Smooth muscle cell (in vitro differentiated cells): ENCODE measurements at regions not wholly inside any gene's neighbourhood (a gene's known extent, or its start where the extent isn't known, plus 50 kb on each side); places are given as distances from the start of the nearest gene placed in this dataset.

Source experiments
- DNase-seq: peaks from one replicate; lab custom pipeline; 2025; ENCODE audit not compliant: unreplicated experiment; lab: John Stamatoyannopoulos, UW
- H2AFZ ChIP-seq: fragments of 200-600 bp; sonication (generic); 2 replicates; pipeline ENCODE4 v1.6.0; 2016; ENCODE audit warnings: antibody characterized with exemption, low read depth, mild to moderate bottlenecking
- H3F3A ChIP-seq: fragments of 200-600 bp; sonication (generic); 2 replicates; pipeline ENCODE4 v1.6.0; 2017; ENCODE audit warnings: antibody characterized with exemption, low read depth
- H3K27ac ChIP-seq: fragments of 200-600 bp; sonication (generic); 2 replicates; pipeline ENCODE4 v1.5.1; 2016; ENCODE audit warnings: low read depth, mild to moderate bottlenecking
- H3K27me3 ChIP-seq: fragments of 200-600 bp; sonication (generic); 2 replicates; pipeline ENCODE4 v1.6.1; 2016; ENCODE audit warnings: low read depth, mild to moderate bottlenecking
- H3K36me3 ChIP-seq: fragments of 200-600 bp; sonication (generic); 2 replicates; pipeline ENCODE4 v1.5.1; 2016; ENCODE audit warnings: low read depth
- H3K4me1 ChIP-seq: fragments of 200-600 bp; sonication (generic); 2 replicates; pipeline ENCODE4 v1.5.1; 2016; ENCODE audit warnings: low read depth
- H3K4me2 ChIP-seq: fragments of 200-600 bp; sonication (generic); 2 replicates; pipeline ENCODE4 v1.6.0; 2016; ENCODE audit warnings: mild to moderate bottlenecking
- H3K4me3 ChIP-seq: fragments of 200-600 bp; sonication (generic); 2 replicates; pipeline ENCODE4 v1.5.1; 2016; ENCODE audit warnings: mild to moderate bottlenecking
- H3K79me2 ChIP-seq: fragments of 200-600 bp; sonication (generic); 2 replicates; pipeline ENCODE4 v1.6.0; 2016; ENCODE audit warnings: low read depth, mild to moderate bottlenecking
- H3K9ac ChIP-seq: fragments of 200-600 bp; sonication (generic); 2 replicates; pipeline ENCODE4 v1.6.0; 2016; ENCODE audit warnings: low read depth
- H3K9me3 ChIP-seq: fragments of 200-600 bp; sonication (generic); replicated peaks from 2 replicates; pipeline ENCODE4 v1.5.1; 2016; ENCODE audit warnings: low read depth
- H4K20me1 ChIP-seq: fragments of 200-600 bp; sonication (generic); 2 replicates; pipeline ENCODE4 v1.6.0; 2016; ENCODE audit warnings: low read depth
- WGBS: methylation state at CpG from one replicate; pipeline ENCODE4 v1.1.7; 2016; ENCODE audit warnings: low lambda C conversion rate; 5-methylcytosine and 5-hydroxymethylcytosine counted together
- TF ChIP-seq, protein P1 (sequence below): fragments of 200-600 bp; sonication (generic); IDR thresholded peaks from 2 replicates; pipeline ENCODE4 v1.5.1; 2017; ENCODE audit warnings: borderline replicate concordance, mild to moderate bottlenecking, antibody characterized with exemption; ENCODE audit not compliant: insufficient read depth, poor library complexity, severe bottlenecking

DNA sequence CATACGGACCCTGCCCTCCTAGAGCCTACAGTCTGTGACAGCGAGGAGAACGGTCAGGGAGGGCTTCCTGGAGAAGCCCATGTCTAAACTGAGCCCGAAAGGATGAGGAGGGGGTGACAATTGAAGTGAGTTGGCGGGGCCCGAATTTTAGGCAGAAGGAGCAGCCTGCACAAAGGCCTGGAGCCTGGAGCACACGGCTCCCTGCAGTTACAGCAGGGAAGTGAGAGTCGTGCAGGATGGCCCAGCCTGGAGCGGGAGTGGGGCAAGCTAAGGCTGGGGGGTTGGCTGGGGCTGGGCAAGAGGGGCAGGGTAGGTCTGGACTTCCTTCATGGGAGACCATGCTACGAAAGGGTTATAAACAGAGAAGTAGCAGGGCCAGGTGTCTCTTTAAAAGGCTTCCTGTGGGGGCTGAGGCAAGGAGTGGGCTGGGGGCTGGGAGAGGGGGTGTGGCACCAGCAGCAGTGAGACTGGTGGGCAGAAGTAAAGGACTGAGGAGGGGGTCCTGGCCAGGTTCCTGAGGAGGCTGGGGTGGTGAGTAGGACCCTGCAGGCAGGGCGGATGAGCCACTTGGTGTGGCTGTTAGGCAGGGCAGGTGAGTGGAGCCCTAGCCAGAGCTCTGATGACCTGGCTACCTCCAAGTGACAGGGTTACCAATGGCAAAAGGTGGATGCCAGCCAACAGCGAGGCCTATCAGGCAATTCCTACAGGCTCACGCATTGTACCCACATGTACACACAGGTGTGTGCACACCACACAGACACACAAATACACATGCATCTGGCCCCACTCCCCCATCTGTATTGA, 119.2 kb downstream of the MRPL14 start:
- H3K27me3 ChIP-seq: no peaks in the 10 kb centered on the region
- H3K9ac ChIP-seq: no peak overlapping the region
- peaks cover 17% of the 10 kb centered on the region for H3F3A ChIP-seq
- no peaks in the 10 kb centered on the region for H3K79me2 ChIP-seq
- no peak overlapping the region for H2AFZ ChIP-seq
- H3K36me3 ChIP-seq: no peaks in the 10 kb centered on the region
- no peaks in the 10 kb centered on the region for H3K9me3 ChIP-seq
- no peak for DNase-seq
- H3K4me2 ChIP-seq: no peak overlapping the region
- WGBS: 89% methylated on average over 13 of the region's 13 CpGs
- no peak overlapping the region for H3K27ac ChIP-seq
- TF ChIP-seq, protein P1, sequence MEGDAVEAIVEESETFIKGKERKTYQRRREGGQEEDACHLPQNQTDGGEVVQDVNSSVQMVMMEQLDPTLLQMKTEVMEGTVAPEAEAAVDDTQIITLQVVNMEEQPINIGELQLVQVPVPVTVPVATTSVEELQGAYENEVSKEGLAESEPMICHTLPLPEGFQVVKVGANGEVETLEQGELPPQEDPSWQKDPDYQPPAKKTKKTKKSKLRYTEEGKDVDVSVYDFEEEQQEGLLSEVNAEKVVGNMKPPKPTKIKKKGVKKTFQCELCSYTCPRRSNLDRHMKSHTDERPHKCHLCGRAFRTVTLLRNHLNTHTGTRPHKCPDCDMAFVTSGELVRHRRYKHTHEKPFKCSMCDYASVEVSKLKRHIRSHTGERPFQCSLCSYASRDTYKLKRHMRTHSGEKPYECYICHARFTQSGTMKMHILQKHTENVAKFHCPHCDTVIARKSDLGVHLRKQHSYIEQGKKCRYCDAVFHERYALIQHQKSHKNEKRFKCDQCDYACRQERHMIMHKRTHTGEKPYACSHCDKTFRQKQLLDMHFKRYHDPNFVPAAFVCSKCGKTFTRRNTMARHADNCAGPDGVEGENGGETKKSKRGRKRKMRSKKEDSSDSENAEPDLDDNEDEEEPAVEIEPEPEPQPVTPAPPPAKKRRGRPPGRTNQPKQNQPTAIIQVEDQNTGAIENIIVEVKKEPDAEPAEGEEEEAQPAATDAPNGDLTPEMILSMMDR: no peak
- H4K20me1 ChIP-seq: no peaks in the 10 kb centered on the region
- no peak overlapping the region for H3K4me3 ChIP-seq
- peaks cover 28% of the 10 kb centered on the region for H3K4me1 ChIP-seq

DNA sequence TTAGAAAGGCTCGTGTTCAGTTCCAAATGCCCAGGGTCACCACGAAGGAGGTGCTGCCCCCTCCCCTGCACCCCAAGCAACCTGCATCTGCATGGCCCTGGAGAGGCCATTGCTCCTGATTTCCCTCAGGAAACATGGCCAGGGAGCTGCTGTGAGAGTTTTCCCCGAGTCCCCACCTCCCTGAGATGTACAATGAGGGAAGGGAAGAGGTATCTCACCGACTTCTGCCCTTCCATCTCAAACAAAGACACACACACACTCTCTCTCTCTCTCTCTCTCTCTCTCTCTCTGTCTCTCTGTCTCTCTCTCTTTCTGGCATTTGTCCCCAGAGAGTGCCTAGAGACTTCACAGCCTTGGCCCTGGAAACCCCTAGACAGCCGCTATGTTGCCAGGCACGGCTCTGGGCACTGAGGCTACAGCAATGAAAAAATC, 120.4 kb downstream of the MRPL14 start:
- Histone ChIP-seq H3K79me2 (no peaks in the 10 kb centered on the region), H2AFZ (no peak overlapping the region), H4K20me1 (no peaks in the 10 kb centered on the region), H3K36me3 (no peaks in the 10 kb centered on the region), H3K9ac (no peak overlapping the region), H3K27ac (peak overlapping the region; percentile 8), H3K4me3 (no peak overlapping the region), H3K27me3 (no peaks in the 10 kb centered on the region), H3F3A (peaks cover 9% of the 10 kb centered on the region), H3K4me1 (peaks cover 28% of the 10 kb centered on the region), H3K9me3 (no peaks in the 10 kb centered on the region), H3K4me2 (no peak overlapping the region)
- no peak for DNase-seq
- 63% methylated on average over 6 of the region's 6 CpGs for WGBS
- TF ChIP-seq, protein P1: no peak

DNA sequence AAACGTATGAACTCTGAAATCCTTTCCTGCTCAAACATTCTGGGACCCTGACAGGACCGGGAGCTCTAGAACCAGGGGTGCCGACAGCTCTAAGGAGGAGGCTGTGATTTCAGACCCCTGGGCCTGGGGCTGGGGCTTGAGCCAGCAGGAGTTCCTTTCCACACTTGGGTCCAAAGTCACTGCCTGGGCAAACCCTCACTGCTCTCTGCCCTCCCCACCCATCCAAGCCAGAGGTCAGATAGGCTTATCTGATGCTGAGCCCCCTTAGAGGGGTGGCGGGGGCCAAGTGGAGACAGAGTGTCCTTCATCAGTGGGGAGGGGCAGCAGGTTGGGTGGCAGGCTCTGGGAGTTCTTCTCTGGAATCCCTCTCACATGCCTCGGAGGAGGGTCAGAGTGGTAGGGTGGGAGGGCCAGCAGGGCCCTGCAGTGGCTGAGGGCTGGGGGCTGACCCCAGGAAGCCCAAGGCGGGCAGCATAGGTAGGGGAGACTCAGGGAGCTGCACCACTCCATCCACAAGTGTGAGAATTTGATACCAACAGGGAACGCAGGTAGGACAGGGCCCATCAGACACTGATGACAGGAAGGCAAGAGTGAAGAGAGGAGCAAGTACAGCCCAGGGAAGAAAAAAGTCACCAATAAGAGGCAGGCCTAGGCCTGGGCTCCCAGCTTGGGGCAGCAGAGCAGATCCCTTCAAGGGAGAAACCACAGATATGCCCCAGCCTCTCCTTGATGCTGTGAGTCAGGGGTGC, 121.0 kb downstream of the MRPL14 start:
- Histone ChIP-seq H3K4me1 (peaks cover 29% of the 10 kb centered on the region), H3K79me2 (no peaks in the 10 kb centered on the region), H3K27ac (no peak overlapping the region), H3K9me3 (no peaks in the 10 kb centered on the region), H3K36me3 (no peaks in the 10 kb centered on the region), H4K20me1 (no peaks in the 10 kb centered on the region), H3K27me3 (no peaks in the 10 kb centered on the region), H3K4me3 (no peak overlapping the region), H3K4me2 (no peak overlapping the region), H3K9ac (no peak overlapping the region), H3F3A (peaks cover 6% of the 10 kb centered on the region), H2AFZ (no peak overlapping the region)
- DNase-seq: no peak
- TF ChIP-seq, protein P1: no peak
- WGBS: 84% methylated on average over 7 of the region's 7 CpGs
